ENCODE measurements at regions not wholly inside any gene's neighbourhood (a gene's known extent, or its start where the extent isn't known, plus 50 kb on each side); places are given as distances from the start of the nearest gene placed in this dataset.

DNA sequence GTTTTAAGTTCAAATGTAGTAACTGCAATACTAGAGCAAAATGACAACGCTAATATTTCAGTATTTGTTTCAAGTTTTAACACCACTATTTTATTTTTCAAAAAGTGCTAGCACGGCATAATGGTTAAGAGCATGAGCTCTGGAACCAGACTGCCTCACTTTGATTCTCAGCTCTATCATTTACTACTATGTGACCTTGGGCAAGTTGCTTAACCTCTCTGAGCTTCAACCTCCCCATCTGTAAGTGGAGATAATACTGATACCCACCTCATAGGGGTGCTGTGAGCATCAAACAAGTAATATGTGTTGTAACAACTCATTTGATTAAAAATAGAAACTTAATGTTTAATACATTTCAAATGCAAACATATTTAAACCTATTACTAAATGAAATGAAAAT is 115.4 kb upstream of the NPHP3 start:
- TF ChIP-seq, protein P1, sequence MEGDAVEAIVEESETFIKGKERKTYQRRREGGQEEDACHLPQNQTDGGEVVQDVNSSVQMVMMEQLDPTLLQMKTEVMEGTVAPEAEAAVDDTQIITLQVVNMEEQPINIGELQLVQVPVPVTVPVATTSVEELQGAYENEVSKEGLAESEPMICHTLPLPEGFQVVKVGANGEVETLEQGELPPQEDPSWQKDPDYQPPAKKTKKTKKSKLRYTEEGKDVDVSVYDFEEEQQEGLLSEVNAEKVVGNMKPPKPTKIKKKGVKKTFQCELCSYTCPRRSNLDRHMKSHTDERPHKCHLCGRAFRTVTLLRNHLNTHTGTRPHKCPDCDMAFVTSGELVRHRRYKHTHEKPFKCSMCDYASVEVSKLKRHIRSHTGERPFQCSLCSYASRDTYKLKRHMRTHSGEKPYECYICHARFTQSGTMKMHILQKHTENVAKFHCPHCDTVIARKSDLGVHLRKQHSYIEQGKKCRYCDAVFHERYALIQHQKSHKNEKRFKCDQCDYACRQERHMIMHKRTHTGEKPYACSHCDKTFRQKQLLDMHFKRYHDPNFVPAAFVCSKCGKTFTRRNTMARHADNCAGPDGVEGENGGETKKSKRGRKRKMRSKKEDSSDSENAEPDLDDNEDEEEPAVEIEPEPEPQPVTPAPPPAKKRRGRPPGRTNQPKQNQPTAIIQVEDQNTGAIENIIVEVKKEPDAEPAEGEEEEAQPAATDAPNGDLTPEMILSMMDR (IDR thresholded peaks at IDR 0.05; ENCODE audit: borderline replicate concordance), result no peak
- intact Hi-C loops (cut with micrococcal nuclease), result no loop called here

DNA sequence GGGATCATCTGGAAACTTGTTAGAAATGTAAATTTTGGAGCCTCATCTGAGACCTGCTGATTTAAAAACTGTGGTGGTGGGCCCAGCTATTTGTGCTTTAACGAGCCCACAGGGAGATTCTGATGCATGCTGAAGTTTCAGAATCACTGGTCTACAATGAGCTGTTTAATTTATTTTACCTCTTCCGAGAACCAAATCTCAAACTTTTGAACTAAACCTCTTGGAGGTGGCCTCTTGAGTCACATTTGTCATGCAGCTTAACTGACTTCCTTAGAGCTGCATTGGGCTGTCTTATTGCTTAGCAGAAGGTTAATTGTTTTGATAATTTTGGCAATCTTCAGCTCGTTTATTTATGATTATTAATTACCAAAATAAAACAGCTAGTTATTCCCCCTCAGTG is 112.1 kb upstream of the NPHP3 start:
- H3K27me3 ChIP-seq (ENCODE audit: low read depth), result peaks cover 5% of the 10 kb centered on the region
- TF ChIP-seq, protein P1 (IDR thresholded peaks at IDR 0.05; ENCODE audit: borderline replicate concordance), result no peak
- H3K4me1 ChIP-seq, result no peaks in the 10 kb centered on the region
- no peak overlapping the region for H3K27ac ChIP-seq (replicated peaks)
- no peak overlapping the region for H3K4me3 ChIP-seq
- no peak for DNase-seq
- intact Hi-C loops (cut with micrococcal nuclease), result no loop called here
- no peaks in the 10 kb centered on the region for H3K9me3 ChIP-seq (replicated peaks)
- H3K36me3 ChIP-seq, result no peaks in the 10 kb centered on the region

More for the DNA sequence above, 115.4 kb upstream of the NPHP3 start:
- H3K4me1 ChIP-seq, result no peaks in the 10 kb centered on the region
- H3K4me3 ChIP-seq, result no peak overlapping the region
- no peak overlapping the region for H3K27ac ChIP-seq (replicated peaks)
- H3K27me3 ChIP-seq (ENCODE audit: low read depth), result peaks cover 7% of the 10 kb centered on the region
- H3K36me3 ChIP-seq, result no peaks in the 10 kb centered on the region
- no peak for DNase-seq
- H3K9me3 ChIP-seq (replicated peaks), result no peaks in the 10 kb centered on the region

DNA sequence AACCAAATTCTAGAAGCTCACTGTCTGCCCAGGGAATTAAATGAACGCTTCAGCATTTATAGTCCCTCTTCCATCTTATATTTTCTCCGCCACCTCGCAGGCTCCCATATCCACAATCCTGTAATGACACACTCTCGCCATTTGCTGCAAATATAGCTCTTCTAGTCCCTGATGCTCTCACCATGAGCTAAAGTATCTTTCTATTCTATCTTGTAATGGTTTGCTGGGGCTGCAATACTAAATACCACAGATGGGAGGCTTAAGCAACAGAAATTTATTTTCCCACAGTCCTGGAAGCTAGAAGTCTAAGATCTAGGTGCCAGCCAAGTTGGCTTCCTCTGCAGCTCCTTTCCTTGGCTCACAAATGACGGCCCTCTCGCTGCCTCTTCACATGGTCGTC is 106.9 kb upstream of the NPHP3 start:
- intact Hi-C loops (cut with micrococcal nuclease), result no loop called here
- TF ChIP-seq, protein P1 (IDR thresholded peaks at IDR 0.05; ENCODE audit: borderline replicate concordance), result no peak

DNA sequence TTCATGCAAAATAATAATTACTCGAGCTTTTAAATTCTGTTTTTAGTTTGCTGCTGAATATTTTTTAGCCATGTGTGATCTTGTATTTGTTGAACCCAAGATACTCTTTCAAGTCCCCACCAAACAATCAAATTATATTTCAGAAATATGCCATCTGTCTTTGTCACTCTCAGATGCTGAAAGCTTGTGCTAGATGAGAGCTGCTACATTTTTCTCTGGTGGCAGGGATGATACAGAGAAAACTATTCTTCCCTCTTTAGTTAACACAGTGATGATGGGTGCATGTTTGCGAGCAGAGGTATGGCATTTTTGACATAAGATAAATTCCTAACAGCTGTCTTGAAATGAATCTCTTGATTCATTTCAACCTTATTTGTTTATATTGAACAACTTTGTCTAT is 100.6 kb upstream of the NPHP3 start:
- Histone ChIP-seq H3K4me1 (no peaks in the 10 kb centered on the region), H3K9me3 (replicated peaks) (no peaks in the 10 kb centered on the region), H3K27ac (replicated peaks) (no peak overlapping the region), H3K4me3 (no peak overlapping the region), H3K36me3 (no peaks in the 10 kb centered on the region), H3K27me3 (ENCODE audit: low read depth) (no peaks in the 10 kb centered on the region)
- no peak for DNase-seq
- TF ChIP-seq, protein P1 (IDR thresholded peaks at IDR 0.05; ENCODE audit: borderline replicate concordance), result no peak
- intact Hi-C loops (cut with micrococcal nuclease), result no loop called here

More for the DNA sequence above, 106.9 kb upstream of the NPHP3 start:
- Histone ChIP-seq H3K27me3 (ENCODE audit: low read depth) (no peaks in the 10 kb centered on the region), H3K27ac (replicated peaks) (no peak overlapping the region), H3K4me3 (no peak overlapping the region), H3K36me3 (no peaks in the 10 kb centered on the region), H3K4me1 (no peaks in the 10 kb centered on the region), H3K9me3 (replicated peaks) (no peaks in the 10 kb centered on the region)
- DNase-seq, result no peak

DNA sequence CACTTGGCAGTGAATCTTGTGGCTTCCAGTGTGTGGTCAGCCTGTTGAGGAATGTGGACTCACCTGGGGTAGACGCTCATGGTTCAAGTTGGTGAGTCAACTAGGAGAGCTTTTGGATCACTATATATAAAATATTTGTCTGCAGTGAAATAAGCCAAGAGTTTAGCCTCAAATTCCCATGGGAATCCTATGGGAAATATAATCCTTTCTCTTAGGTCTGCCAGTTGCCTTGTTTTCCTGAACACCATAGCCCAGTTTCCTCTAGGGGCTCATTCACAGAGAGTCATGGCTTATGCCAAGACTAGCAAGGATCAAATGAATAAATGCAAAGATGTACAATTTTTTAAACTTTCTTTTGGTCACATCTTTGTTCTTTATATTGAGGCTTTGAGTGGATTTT is 100.1 kb upstream of the NPHP3 start:
- no peak overlapping the region for H3K4me3 ChIP-seq
- H3K9me3 ChIP-seq (replicated peaks), result no peaks in the 10 kb centered on the region
- no peaks in the 10 kb centered on the region for H3K36me3 ChIP-seq
- no peaks in the 10 kb centered on the region for H3K4me1 ChIP-seq
- no peak for DNase-seq
- TF ChIP-seq, protein P1 (IDR thresholded peaks at IDR 0.05; ENCODE audit: borderline replicate concordance), result no peak
- intact Hi-C loops (cut with micrococcal nuclease), result no loop called here
- H3K27ac ChIP-seq (replicated peaks), result no peak overlapping the region
- no peaks in the 10 kb centered on the region for H3K27me3 ChIP-seq (ENCODE audit: low read depth)

DNA sequence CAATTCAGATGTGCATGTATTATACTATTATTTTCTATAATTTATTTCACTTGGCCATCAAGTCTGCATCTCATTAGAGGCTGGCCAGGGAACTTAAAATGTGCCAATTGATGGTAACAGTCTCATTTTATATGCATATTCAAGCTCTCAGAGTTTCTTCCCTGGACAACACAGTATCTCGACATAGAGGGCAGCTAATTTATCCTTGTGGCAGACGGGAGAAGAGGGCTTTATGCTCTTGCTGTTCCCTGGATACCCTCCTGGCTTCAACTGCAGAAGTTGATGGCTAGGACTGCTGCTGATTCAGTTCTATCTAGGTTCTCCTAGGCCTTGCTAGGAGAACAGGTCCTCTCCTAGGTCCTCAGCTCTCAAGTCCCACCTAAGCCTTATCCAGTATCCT is 99.1 kb upstream of the NPHP3 start:
- no peak overlapping the region for H3K27ac ChIP-seq (replicated peaks)
- no peaks in the 10 kb centered on the region for H3K4me1 ChIP-seq
- DNase-seq, result no peak
- no peaks in the 10 kb centered on the region for H3K36me3 ChIP-seq
- TF ChIP-seq, protein P1 (IDR thresholded peaks at IDR 0.05; ENCODE audit: borderline replicate concordance), result no peak
- H3K9me3 ChIP-seq (replicated peaks), result no peaks in the 10 kb centered on the region
- no peak overlapping the region for H3K4me3 ChIP-seq
- H3K27me3 ChIP-seq (ENCODE audit: low read depth), result no peaks in the 10 kb centered on the region
- intact Hi-C loops (cut with micrococcal nuclease), result no loop called here

All from left ventricle myocardium inferior (tissue), 1 donor.